PC-9 (cell line): ENCODE measurements at regions not wholly inside any gene's neighbourhood (a gene's known extent, or its start where the extent isn't known, plus 50 kb on each side); places are given as distances from the start of the nearest gene placed in this dataset.

ENCODE experiments used
- EZH2 ChIP-seq: fragments of 200-600 bp; sonication (generic); IDR thresholded peaks from 2 replicates; pipeline ENCODE4 v1.8.0; 2017; ENCODE audit warnings: antibody characterized with exemption, low read depth
- TF ChIP-seq, protein P1 (sequence below): fragments of 200-600 bp; sonication (generic); conservative IDR thresholded peaks from 2 replicates; pipeline ENCODE4 v1.6.1; 2017; ENCODE audit warnings: mixed run types, antibody characterized with exemption, mild to moderate bottlenecking, moderate library complexity

DNA sequence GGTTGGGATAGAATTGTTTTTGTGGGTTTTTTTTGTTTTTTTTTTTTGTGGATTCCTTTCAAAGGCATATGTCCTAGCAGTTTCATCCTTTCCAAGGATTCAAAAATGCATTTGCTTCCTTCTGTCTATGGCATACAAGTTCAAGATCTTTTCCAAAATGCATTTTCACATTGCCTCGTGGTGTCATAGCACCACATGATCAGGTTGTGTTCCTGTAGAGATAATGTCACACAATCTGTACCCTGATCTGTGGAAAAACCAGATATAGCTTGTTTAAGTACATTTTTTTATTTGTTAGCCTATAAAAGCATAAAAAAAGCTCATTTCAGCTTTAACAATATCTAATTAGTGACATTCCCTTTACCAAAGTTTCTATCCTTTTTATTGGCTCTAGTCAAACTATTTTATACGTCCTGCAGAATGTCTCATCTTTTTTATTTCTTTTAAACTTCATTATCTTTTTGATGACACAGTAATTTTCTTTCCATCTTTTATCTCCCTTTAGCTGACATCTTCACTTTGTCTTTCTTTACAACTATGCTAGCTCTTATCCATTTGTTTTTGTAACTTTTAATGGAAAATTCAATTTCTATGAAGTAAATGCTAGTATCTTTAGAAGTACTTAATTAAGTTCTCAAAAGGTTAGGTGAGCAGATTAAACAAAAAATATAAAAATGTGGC lies 106.0 kb upstream of the NOVA1 start:
- TF ChIP-seq, protein P1, sequence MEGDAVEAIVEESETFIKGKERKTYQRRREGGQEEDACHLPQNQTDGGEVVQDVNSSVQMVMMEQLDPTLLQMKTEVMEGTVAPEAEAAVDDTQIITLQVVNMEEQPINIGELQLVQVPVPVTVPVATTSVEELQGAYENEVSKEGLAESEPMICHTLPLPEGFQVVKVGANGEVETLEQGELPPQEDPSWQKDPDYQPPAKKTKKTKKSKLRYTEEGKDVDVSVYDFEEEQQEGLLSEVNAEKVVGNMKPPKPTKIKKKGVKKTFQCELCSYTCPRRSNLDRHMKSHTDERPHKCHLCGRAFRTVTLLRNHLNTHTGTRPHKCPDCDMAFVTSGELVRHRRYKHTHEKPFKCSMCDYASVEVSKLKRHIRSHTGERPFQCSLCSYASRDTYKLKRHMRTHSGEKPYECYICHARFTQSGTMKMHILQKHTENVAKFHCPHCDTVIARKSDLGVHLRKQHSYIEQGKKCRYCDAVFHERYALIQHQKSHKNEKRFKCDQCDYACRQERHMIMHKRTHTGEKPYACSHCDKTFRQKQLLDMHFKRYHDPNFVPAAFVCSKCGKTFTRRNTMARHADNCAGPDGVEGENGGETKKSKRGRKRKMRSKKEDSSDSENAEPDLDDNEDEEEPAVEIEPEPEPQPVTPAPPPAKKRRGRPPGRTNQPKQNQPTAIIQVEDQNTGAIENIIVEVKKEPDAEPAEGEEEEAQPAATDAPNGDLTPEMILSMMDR: no peak
- TF ChIP-seq EZH2: no peak
